ENCODE measurements at regions not wholly inside any gene's neighbourhood (a gene's known extent, or its start where the extent isn't known, plus 50 kb on each side); places are given as distances from the start of the nearest gene placed in this dataset.

DNA sequence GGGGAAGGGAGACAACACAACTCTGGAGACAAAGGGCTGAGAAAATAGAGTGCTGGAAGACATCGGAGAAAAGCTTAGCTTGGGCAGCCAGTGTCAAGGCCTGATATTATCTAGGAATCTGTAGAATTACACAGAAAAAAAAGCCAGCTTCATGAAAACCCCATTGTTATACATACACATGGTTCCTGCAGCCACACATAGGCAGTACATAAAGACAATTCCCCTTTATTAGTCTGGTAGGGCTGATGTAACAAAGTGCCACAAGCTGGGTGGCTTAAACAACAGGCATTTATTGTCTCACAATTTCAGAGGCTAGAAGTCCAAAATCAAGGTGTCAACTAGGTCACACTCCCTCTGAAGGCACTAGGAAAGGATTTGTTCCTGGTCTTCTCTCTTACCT lies 503.5 kb downstream of the MID1IP1 start:
- DNase-seq, result no peak

DNA sequence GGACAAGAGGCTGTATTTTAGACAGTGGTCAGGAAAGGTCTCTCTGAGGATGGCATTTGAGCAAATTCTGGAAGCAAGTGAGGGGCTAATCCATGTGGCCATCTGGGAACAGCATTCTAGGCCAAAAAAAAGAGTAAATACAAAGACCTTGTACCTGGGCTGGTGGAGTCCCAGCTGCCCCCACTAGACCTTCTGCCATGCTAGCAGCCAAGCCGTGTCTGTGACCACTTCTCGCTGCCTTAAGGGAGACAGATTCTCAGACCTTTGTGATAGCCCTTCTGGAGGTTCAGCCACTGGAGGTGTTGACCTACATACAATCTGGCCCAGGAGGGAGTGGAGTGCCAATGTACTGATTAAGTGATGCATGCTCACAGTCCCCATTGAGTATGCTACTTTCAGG lies 506.2 kb downstream of the MID1IP1 start:
- DNase-seq, result no peak

DNA sequence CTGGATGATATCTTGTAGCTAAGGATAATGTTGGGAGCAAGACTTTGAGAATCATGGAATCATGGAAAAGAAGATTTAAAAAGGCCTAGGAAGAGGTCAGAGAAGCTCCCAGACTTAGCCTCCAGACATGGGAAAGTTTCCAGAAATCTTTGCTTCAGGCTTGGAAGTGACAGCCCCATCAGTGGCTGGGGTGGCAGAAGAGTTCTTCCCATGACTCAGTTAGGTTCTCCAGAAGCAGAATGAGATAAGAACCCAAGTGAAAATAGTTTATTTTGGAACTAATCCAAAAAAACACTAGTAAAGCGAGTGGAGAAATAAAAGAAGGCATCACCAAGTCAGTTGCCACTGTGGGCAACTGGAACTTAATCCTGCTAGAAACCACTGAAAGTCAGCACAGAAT lies 506.9 kb downstream of the MID1IP1 start:
- no peak for DNase-seq

DNA sequence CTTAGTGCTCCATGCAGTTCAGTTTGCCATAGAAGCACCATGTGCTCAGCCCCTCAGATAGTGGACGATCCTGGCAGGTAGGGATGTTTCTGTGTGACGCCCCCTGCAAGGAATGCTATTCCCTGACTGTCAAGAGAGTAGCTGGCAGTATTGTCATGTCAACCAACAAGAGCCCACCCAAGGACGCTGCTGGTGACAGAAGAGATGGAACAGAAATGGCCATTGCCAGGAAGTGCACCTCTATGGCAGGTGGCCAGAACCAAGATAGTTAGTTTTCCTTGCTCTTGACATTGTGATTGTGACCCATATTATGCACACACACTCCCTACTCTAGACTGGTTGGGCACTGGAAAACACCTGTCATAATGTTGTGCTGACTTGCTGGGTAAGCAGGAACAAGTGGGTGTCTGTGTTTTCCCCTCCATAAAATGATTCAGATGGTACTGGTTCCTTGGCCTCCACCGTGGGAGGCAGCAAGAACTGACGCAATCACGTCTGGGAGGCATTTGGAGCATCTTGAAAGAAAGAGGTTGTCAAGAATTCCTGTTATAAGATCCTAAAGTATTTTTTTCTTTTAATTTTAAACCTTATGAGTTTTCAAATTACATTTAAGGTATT lies 507.9 kb downstream of the MID1IP1 start:
- no peak for DNase-seq

DNA sequence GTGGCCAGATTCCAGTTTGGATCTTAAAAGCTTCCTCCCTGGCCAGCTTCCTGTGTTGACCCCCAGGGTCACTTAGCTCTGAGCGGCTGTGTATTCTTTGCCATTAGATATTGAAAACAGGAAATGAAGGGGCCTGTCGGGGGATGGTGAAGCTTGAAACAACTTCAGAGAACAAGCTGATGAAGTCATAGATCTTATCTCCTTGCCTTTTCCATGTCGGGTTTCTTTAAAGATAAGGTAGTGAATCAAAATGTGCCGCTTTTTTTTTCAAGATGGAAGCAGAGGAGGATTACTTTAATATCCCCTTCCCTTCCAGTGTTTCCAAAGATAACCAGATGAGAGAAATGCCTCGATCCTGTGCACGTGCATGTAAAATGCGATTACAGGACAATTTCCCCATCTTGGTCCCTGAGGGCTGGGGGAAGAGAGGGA lies 508.5 kb downstream of the MID1IP1 start:
- no peak for DNase-seq

DNA sequence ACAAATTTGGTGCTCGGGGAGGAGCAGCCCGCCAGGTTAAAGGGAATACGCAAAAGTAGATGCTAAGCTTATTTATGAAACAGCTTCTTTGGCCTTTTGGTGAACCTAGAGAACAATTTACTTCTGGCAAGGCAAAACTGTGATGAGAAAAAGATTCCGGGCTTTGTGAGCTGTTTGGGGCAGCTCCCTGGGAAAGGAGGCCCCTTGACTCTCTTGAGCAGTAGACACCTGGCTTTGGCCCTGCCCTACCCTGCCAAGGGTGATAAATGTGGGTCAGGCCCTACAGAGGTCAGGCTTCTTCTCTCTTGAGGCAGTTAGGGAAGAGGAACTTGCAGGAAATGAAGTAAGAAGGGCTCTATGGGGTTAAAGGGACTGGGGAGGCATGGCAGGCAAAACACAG lies 509.6 kb downstream of the MID1IP1 start:
- no peak for DNase-seq

DNA sequence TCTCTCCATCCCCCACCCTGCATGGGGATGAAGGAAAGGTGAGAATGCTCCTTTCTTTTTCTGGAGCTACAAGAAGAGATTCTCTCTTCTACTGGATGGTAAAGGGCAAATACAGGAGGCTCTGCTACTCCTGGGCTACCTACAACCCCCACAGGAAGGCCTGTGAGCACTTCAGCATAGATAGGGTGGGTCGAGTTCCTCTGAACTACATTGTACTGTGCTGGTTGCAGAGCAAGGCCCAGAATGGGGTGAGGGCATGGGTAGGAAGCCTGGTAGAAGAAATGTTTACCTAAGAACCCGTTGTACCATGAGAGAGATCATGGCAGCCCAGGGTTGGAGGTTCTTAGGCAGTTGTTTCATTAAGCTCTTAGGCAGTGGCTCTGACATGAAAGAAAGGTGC lies 510.4 kb downstream of the MID1IP1 start:
- DNase-seq, result no peak

DNA sequence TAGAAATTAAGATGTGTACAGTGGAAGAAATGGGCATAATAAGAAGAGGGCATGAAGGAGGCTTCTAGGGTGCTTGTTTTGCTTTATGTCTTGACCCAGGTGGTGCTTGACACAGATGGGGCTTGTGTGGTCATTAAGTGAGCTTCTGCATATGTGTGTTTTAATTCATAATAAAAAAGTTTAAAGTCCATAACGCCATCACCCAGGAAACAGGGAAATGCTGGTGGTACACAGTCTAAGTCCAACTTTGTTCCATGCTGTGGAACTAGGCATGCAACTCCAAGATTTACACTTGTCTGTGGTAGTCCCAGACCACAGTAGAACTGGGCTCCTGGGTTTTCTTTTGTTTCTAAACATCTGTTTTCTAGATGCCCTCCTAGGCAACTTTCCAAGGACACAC lies 511.9 kb downstream of the MID1IP1 start:
- no peak for DNase-seq

DNA sequence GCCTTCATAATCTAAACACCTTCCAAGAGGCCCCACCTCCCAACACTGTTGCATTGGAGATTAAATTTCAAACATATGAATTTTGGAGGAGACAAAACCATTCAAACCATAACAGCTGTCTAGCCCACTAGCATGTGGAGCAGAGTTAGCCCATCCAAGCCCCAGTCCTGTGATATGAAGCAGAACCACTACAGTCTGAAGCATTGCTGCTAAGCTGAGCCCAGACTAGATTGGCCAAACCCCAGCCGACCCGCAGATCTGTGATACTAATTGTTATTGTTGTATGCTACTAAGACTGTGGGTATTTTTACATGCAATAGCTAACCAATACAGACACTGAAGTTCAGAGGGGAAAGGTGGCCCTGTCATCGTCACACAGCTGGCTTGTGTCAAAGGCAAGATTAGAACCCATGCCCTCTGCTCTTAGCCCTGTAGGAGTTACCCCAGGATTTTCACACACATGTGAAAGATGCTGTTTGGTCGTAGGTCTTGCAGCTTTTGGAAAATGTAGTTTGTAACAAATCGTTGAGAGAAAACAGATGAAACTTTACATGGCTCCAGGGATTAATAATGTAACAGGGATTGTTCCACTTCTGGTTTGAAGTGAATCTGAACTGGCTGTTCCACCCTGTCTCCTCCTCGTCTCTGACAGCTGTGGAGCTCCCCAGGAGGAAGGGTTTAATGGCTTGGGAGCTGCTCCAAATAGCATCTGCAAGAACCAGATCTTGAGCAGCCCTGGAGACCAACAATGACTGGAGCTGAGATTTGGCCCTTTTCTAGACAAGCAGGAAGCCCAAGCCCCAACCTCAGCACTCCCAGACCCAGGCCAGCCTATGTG lies 517.5 kb downstream of the MID1IP1 start:
- no peak for DNase-seq

DNA sequence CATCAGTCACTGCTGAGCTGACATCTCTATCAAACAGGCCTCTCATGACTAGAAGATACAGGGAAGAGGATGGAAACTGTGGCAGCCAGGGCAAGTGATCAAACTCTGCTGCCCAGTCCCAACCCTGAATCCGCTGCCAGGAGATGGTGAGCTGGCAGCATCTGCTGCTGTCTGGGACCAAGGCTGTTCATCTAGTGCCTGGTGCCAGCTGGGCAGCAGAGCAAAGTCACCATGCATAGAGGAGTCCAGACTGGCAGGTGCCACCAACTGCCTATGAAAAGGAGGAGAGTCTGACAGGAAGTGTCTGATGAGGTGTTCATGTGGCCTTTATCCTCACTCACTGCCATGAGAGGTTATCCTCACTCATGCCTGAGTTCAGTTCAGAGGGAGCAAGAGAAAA lies 518.9 kb downstream of the MID1IP1 start:
- DNase-seq, result no peak

DNA sequence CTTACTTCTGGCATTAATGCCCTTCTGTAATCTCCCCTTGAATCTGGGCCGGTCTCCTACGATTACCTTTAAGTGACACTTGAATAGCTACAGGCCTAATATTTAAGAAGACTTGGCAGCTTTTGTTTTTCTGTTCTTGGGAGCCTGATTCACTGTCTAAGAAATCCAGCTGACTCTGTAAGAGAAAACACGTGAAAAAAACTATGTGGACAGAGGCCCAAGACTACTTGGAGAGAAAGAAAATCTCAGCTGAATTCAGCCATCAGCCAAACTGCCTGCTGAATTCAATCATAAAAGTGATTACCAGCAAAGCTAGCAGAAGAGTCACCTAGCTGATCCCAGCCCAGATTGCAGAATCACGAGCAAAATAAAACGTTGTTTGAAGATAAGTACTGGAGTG lies 521.2 kb downstream of the MID1IP1 start:
- no peak for DNase-seq

DNA sequence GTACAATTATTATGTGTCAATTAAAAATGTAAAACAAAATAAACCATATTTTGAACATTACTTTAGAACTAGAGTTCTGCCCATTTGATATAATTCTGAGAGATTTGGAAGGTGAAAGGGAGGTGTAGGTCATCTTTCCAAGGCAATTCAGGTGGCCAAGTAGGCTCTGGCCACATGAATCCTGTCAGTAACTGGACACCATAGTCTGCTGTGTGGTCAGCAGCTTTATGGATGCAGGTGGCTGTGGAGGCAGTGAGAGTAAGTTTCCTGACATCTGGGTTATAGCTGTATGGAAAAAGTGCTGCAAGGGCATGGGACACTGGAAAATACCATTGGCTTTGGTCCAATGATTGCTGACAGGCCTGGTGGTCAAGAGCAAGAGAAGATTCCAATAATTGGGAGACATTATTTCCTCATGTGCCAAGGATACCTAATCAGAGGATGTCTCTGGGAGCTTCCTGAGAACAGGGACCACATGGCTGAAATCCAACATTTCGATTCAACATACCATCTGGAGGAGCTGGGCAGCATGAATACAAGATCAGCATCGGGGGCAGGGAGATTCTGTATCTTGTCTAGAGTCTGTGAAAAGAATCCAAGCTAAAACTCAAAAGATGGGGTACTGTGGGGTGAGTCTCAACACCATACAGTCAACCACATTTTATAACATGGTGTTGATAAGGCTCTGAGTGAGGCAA lies 523.1 kb downstream of the MID1IP1 start:
- peak; percentile 31 for DNase-seq

DNA sequence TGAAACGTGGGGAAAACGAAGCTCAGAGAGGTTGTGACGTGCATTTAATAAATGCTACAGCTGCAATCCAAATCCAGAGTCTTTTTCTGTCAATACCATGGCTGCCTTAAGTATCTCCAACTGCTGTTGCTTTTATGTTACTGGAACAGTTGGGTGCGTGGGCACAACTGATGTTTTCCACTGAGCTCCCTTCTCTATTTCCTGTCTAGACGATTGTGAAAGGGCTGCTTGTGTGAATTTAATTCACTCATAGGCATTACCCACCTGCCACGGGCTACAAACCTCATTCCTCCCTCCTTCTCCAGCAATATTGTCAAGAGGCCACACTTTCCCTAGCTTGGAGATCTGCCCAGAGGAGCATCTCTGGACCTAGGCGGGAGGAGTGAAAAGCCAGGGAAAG lies 526.0 kb downstream of the MID1IP1 start:
- DNase-seq, result no peak

DNA sequence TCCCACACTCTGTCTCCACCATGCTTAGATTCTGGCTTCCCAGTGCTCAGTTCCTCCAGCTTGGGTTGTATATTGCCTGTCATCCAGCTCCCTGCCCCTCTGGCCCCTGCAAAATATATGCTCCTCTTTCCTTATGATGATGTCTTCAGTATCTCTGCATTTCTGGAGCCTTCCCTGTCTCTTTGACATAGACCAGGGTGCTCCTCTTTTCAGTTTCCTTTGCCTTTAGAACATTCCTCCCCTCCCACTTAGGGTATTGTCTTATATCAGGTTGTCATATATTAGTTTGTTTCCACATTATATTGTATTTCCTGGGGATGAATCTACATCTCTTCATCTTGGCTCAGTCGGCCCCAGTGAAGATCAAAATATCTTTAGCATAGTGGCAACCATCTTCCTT lies 526.4 kb downstream of the MID1IP1 start:
- DNase-seq, result no peak

DNA sequence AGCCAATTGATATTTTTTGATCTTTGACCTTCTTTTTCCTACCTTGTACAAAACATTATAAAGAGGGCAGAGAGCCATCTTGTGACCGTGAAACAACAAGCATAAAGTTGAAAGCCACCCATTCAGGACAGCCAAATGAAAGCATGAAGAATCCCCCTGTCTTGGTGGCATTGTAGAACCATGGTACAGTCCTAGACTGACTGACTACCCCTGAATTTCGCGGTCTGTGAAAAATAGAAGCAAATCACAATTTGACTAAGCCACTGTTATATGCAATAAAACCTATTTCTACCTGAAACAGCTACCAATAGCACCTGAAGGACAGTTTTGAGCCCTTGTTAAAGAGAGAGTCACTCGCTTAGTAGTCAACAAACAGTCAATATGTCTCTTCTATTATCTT lies 527.4 kb downstream of the MID1IP1 start:
- no peak for DNase-seq

DNA sequence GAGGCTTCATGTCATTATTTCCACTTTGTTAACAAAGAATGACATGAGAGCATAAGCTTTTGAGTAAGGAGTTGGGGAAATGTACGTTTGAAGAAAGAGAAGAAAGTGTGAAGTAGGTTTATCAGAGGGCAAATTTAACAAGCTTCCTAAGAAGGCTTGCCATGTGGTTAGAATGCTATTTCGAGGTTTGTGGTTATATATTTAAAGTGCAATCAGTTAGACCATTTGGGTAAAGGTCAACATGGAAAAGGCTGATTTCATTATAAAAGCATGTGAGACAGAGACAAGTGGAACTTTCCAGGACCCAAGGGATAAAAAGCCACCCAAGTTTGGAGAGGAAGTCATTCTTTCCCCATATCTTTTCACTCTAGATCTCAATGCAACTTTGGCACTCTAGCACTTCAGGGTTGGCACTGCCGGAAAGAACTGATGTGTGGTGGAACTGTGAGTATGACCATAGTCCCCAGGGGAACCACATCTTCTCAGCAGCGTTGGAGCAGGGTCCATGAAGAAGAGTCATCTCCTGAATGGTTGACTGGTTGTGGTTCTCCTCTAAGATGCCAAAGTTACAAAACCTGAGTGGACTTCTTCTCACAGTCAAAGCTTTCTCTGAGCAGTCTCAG lies 529.9 kb downstream of the MID1IP1 start:
- DNase-seq, result no peak

DNA sequence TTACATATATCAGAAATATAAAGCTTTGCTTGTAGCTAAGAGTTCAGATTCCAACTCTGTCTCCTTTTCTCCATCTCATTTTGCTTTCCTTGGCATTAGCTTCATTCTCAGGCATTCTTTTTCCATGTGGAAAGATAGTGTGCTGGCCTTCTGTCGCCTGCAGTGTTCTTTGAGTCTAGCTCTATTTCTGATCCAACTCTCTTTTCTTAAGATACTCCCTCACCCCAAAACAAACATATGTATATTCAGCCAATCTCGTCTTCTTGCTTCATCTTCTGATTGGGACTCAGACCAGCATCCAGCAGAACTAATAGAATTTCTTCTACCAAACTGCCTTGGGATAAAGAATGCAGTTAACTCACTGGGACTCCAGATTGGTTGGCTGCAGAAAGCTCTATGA lies 532.2 kb downstream of the MID1IP1 start:
- DNase-seq, result no peak

DNA sequence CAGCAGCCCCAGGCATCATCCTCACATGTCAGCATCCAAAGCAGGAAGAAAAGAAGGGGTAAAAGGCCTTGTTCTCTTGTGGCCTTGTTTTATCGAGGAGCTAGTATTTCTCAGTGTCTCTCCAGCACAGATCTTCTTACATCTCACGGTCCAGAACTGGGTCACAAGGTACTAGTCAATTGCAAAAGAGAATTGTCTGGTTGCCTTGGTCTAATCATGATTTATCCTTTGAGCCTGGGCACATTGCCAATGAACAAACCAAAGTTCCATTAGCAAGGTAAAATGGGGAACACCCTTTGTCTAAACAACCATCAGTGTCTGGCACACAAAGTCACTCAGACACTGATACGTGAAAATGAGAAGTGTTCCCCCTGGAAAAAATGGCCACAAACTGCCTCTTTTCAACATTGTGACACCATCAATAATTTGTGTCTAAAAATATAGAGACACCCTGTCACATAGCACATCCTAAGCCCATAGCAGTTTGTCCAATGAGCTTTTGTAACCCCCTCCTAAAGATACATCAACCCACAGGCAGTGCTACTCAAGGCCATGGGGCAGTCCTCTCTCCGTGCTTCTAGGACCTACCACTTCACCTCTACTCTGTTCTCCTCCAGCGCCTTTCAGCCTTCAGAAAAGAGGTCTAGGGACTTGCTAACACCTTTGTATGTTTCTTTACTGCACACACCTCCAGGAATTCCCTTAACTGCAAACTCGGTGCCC lies 534.4 kb downstream of the MID1IP1 start:
- DNase-seq, result peak; percentile 18

DNA sequence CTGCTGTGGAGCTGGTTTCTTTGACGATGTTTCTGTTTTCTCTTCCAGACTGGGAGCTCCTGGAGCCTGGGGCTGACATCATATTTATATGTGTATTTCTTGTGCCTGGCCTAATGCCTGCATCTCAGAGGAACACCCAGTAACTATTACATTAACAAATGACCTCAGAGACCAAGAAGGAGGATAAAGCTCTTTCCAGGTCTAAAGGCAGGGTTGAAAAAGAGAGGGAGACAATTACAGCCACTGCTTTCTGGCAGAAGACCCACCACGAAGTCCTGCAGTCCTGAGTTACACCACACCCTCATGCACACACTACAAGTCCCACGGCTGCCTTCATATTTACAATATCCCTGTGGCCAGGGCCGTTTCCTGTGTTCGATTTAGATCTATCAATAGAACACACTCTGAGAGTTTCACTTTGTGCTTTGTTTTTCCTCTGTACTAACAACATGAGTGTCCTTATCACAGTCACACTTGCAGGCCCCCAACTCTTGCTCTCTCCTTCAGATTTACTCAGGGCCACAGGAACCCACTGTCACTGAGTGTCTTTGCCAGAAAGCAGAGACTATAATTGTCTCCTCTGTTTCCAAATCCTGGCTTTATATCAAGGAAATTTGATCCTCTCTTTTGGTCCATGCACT lies 535.5 kb downstream of the MID1IP1 start:
- no peak for DNase-seq

DNA sequence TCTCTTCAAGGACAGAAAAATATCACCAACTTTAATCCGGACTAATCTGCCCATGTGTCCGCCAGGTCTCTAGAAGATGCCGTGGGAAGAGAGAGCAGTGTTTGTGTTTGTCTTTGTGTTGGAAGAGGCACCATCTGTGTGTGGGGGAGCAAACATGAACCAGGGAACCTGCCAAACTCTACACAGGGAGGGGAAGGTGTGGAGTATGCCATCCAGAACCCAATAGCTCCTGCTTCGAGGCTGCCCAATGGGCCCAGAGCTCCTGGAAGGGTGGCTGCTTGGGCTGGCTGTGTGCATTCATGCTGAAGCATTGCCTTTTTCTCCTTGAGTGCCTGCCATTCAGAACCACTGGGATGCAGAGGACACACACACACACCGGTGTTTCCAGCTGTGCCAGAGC lies 536.2 kb downstream of the MID1IP1 start:
- DNase-seq, result peak; percentile 83

DNA sequence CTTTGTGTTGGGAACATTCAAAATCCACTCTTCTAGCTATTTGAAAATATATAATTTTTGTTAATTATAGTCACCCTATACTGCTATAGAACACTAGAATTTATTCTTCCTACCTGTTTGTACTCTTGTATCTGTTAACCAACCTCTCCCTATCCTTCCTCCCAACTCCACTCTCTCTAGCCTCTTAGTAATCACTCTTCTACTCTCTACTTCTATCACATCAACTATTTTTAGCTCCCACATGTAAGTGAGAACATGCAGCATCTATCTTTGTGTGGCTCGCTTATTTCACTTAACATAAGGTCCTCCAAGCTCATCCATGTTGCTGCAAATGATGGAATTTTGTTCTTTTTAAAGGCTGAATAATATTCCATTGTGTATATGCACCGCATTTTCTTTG lies 537.3 kb downstream of the MID1IP1 start:
- DNase-seq, result no peak

DNA sequence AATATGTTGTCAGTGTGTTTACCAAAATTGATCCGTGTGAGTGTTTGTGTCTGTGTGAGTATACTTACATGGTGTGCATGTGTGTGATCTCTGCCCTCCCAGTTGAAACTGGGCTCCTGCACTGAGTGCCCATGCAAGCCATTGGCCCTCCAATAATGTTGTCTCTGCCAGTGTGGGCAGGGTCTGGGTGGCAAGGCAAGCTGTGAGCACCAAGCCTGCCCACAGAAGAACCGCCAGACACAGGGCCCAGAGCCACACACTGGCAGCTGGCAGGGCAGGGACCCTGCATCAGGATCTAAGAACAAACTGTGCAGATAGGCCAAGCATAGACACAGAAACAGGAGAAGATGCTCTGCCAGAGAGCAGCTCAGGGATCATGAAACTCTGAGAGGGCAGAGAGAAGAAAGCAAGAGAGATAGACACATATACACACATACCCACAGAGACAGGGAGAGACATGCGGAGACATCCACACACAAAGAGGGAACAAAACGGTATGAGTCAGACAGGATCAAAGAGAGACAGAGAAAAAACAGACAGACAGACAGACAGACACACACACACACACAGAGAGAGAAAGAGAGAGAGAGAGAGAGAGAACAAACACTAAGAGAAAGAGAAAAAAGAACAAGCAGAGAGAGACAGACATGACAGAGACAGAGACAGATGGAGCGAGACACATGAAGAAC lies 555.0 kb downstream of the MID1IP1 start:
- no peak for DNase-seq

Data from NCI-H82 (cell line).